ENCODE measurements at regions not wholly inside any gene's neighbourhood (a gene's known extent, or its start where the extent isn't known, plus 50 kb on each side); places are given as distances from the start of the nearest gene placed in this dataset.

DNA sequence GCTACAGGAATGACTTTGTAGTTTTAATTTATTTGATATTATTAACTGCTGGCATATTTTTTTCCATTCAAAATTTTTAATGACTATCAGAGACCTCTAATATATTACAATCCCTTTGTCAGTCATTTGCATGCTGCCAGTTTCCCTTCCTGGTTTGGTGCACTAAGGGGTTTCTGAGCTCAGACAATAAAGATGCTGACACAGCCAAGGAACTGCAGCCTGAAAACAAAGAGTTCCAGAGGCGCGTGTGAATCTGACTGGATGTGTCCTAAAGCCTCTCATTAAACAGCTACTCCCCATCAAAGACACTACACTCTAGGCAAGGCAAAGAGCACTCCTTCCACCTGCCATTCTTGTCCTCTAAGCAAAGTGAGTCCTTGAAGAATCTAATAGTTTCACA lies 116.8 kb upstream of the DST start:
- H3K4me2 ChIP-seq (ENCODE audit: control insufficient read depth, insufficient read depth) = peak overlapping the region; percentile 61; the same call in 1 of the 2 replicates
- no peak overlapping the region for H3K9ac ChIP-seq (ENCODE audit: control insufficient read depth, insufficient read depth, low read length)
- no peak overlapping the region for H3K4me3 ChIP-seq
- BruUV-seq (replicated peaks) = no TSS peak
- no peak for DNase-seq (ENCODE audit: low read depth, low spot score)
- intact Hi-C loops (cut with micrococcal nuclease; ENCODE audit: unreplicated experiment) = loop anchor here (5.0 kb wide), 1 partner anchor 117 kb away; the partner anchor contains the start of gene DST
- TF ChIP-seq NFIC (IDR thresholded peaks at IDR 0.05; ENCODE audit: low read depth, low read length) = no peak
- TF ChIP-seq, protein P1, sequence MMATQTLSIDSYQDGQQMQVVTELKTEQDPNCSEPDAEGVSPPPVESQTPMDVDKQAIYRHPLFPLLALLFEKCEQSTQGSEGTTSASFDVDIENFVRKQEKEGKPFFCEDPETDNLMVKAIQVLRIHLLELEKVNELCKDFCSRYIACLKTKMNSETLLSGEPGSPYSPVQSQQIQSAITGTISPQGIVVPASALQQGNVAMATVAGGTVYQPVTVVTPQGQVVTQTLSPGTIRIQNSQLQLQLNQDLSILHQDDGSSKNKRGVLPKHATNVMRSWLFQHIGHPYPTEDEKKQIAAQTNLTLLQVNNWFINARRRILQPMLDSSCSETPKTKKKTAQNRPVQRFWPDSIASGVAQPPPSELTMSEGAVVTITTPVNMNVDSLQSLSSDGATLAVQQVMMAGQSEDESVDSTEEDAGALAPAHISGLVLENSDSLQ (IDR thresholded peaks at IDR 0.05) = peak; percentile 43
- peak; percentile 63; the same call in 1 of the 2 replicates for TF ChIP-seq SPI1 (IDR thresholded peaks at IDR 0.05; ENCODE audit: borderline replicate concordance, insufficient read depth, low read depth, low read length)
- ATAC-seq = peak; percentile 50
- ChIA-PET RAD21 (ENCODE audit: unreplicated experiment) (interaction anchor here (0.8 to 15.3 kb wide), 9 partner anchors 7 to 88 kb away, joined by 3 to 450 read pairs (median 12); no protein-coding TSS in a partner anchor), SMC1A (ENCODE audit: uncharacterized antibody, unreplicated experiment) (interaction anchor here (0.7 to 20.4 kb wide), 12 partner anchors 9 to 220 kb away, joined by 3 to 396 read pairs (median 6); no protein-coding TSS in a partner anchor), CTCF (interaction anchor here (1.0 to 19.5 kb wide), 11 partner anchors 7 to 165 kb away, joined by 3 to 494 read pairs (median 16); no protein-coding TSS in a partner anchor), POLR2A (interaction anchor here (0.6 to 1.5 kb wide), 7 partner anchors 9 to 92 kb away, joined by 3 to 5 read pairs (median 4); no protein-coding TSS in a partner anchor)
- H2AFZ ChIP-seq (ENCODE audit: control insufficient read depth, low read depth, low read length) = no peak overlapping the region
- H3K4me1 ChIP-seq (ENCODE audit: control insufficient read depth, insufficient read depth, low read length) = peaks cover 86% of the 10 kb centered on the region
- no peaks in the 10 kb centered on the region for H3K27me3 ChIP-seq (replicated peaks in 1 of 2; ENCODE audit: control insufficient read depth in 2 of 2, insufficient read depth in 2 of 2, low read length in 1 of 2)
- H3K27ac ChIP-seq (ENCODE audit: control insufficient read depth, insufficient read depth) = peak overlapping the region; percentile 49
- 100% methylated on average over 2 of the region's 2 CpGs for WGBS (ENCODE audit: insufficient coverage, insufficient replicate concordance, low lambda C conversion rate, missing lambda C conversion rate)
- peaks cover 2% of the 10 kb centered on the region; the same call in 1 of the 3 replicates for H3K9me3 ChIP-seq (replicated peaks; ENCODE audit: control insufficient read depth, insufficient read depth, low read length)
- H3K36me3 ChIP-seq (ENCODE audit: control insufficient read depth in 2 of 2, insufficient read depth in 2 of 2, low read length in 1 of 2) = no peaks in the 10 kb centered on the region
- H3K79me2 ChIP-seq (ENCODE audit: control insufficient read depth, insufficient read depth, low read length) = peaks cover 92% of the 10 kb centered on the region
- in situ Hi-C loops (cut with MboI) = no loop called here
- FAIRE-seq = no peak
- no peaks in the 10 kb centered on the region for H4K20me1 ChIP-seq (ENCODE audit: control insufficient read depth, insufficient read depth)

DNA sequence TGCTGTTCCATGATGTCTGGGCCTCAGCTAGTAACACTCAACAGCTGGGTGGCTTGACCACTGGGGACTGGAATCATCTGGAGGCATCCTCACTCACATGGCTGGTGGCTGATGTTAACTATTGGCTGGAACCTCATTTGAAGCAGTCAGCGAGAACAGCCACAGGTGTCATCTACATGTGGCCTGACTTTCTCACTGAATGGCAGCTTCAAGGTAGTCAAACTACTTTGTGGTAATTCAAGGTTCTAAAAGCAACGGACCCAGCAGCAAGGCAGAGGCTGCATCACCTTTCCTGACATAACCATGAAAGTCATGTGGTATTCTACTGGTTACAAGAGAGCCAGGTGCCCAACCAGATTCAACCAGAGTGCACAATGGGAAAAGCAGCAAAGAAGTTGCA lies 115.9 kb upstream of the DST start:
- BruUV-seq (replicated peaks) = no TSS peak
- Histone ChIP-seq H3K4me2 (ENCODE audit: control insufficient read depth, insufficient read depth) (0 out of 2 replicates have a peak overlapping the region, but pooled peaks have one; percentile 59), H3K27ac (ENCODE audit: control insufficient read depth, insufficient read depth) (peak overlapping the region; percentile 54), H3K4me3 (no peak overlapping the region), H3K9ac (ENCODE audit: control insufficient read depth, insufficient read depth, low read length) (no peak overlapping the region), H3K27me3 (replicated peaks in 1 of 2; ENCODE audit: control insufficient read depth in 2 of 2, insufficient read depth in 2 of 2, low read length in 1 of 2) (no peaks in the 10 kb centered on the region), H3K9me3 (replicated peaks; ENCODE audit: control insufficient read depth, insufficient read depth, low read length) (peaks cover 2% of the 10 kb centered on the region; the same call in 1 of the 3 replicates), H3K4me1 (ENCODE audit: control insufficient read depth, insufficient read depth, low read length) (peaks cover 84% of the 10 kb centered on the region), H2AFZ (ENCODE audit: control insufficient read depth, low read depth, low read length) (no peak overlapping the region), H3K36me3 (ENCODE audit: control insufficient read depth in 2 of 2, insufficient read depth in 2 of 2, low read length in 1 of 2) (no peaks in the 10 kb centered on the region), H3K79me2 (ENCODE audit: control insufficient read depth, insufficient read depth, low read length) (peaks cover 90% of the 10 kb centered on the region), H4K20me1 (ENCODE audit: control insufficient read depth, insufficient read depth) (no peaks in the 10 kb centered on the region)
- intact Hi-C loops (cut with micrococcal nuclease; ENCODE audit: unreplicated experiment) (loop anchor here (5.0 kb wide), 1 partner anchor 116 kb away; the partner anchor contains the start of gene DST), in situ Hi-C loops (cut with MboI) (no loop called here)
- RAD21 ChIA-PET (ENCODE audit: unreplicated experiment) = interaction anchor here (1.1 to 15.3 kb wide), 8 partner anchors 8 to 89 kb away, joined by 3 to 450 read pairs (median 16); no protein-coding TSS in a partner anchor
- no peak for DNase-seq (ENCODE audit: low read depth, low spot score)
- WGBS (ENCODE audit: insufficient coverage, insufficient replicate concordance, low lambda C conversion rate, missing lambda C conversion rate) = 6% methylated on average over 2 of the region's 2 CpGs
- POLR2A ChIA-PET = interaction anchor here (1.0 to 1.8 kb wide), 3 partner anchors 15 to 91 kb away, joined by 3 to 15 read pairs (median 4); no protein-coding TSS in a partner anchor
- FAIRE-seq = no peak
- CTCF ChIA-PET = interaction anchor here (0.7 to 19.5 kb wide), 22 partner anchors 8 to 216 kb away, joined by 3 to 494 read pairs (median 10); no protein-coding TSS in a partner anchor
- TF ChIP-seq, protein P2, sequence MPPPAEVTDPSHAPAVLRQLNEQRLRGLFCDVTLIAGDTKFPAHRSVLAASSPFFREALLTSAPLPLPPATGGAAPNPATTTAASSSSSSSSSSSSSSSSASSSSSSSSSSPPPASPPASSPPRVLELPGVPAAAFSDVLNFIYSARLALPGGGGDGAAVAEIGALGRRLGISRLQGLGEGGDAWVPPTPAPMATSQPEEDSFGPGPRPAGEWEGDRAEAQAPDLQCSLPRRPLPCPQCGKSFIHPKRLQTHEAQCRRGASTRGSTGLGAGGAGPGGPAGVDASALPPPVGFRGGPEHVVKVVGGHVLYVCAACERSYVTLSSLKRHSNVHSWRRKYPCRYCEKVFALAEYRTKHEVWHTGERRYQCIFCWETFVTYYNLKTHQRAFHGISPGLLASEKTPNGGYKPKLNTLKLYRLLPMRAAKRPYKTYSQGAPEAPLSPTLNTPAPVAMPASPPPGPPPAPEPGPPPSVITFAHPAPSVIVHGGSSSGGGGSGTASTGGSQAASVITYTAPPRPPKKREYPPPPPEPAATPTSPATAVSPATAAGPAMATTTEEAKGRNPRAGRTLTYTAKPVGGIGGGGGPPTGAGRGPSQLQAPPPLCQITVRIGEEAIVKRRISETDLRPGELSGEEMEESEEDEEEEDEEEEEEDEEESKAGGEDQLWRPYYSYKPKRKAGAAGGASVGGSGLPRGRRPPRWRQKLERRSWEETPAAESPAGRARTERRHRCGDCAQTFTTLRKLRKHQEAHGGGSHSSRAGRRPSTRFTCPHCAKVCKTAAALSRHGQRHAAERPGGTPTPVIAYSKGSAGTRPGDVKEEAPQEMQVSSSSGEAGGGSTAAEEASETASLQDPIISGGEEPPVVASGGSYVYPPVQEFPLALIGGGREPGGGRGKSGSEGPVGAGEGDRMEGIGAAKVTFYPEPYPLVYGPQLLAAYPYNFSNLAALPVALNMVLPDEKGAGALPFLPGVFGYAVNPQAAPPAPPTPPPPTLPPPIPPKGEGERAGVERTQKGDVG (CRISPR knock-in tag; IDR thresholded peaks at IDR 0.05) = no peak
- TF ChIP-seq NFYB (IDR thresholded peaks at IDR 0.05; ENCODE audit: insufficient read depth, low read depth, low read length) (0 out of 2 replicates have a peak, but pooled peaks have one; percentile 41), RUNX3 (IDR thresholded peaks at IDR 0.05; ENCODE audit: low read length) (peak; percentile 57), RFX5 (IDR thresholded peaks at IDR 0.05; ENCODE audit: low read depth, low read length) (no peak), MXI1 (IDR thresholded peaks at IDR 0.05; ENCODE audit: low read depth, low read length) (no peak)
- peak; percentile 30 for ATAC-seq
- SMC1A ChIA-PET (ENCODE audit: uncharacterized antibody, unreplicated experiment) = interaction anchor here (0.7 to 20.4 kb wide), 18 partner anchors 8 to 219 kb away, joined by 3 to 396 read pairs (median 4); no protein-coding TSS in a partner anchor
